Activated B cell treated with CpG ODN at 0.5 μM for 24 hours (primary cell): ENCODE measurements at regions not wholly inside any gene's neighbourhood (a gene's known extent, or its start where the extent isn't known, plus 50 kb on each side); places are given as distances from the start of the nearest gene placed in this dataset.
"Not testable (repeated sequence)": the region's sequence is repeated elsewhere in the genome, so short reads cannot be mapped to it uniquely, and the experiment has no call there.

Experiments used
- ATAC-seq: fragments of 200-7000 bp; cut with Tn5 transposase; one replicate; pipeline ENCODE4 v1.10.0; 2021; ENCODE audit warnings: low read depth, mild to moderate bottlenecking, moderate library complexity
- CTCF ChIA-PET: fragments of 350-600 bp; sonication (Branson Sonifier 250); formaldehyde crosslinking; loops from one replicate; lab custom pipeline; 2021; ENCODE audit warnings: antibody characterized with exemption; lab: Charles Lee
- POLR2A ChIA-PET: fragments of 350-600 bp; sonication (Branson Sonifier 250); formaldehyde crosslinking; loops from one replicate; lab custom pipeline; 2021; ENCODE audit warnings: antibody characterized with exemption; lab: Charles Lee
- DNase-seq: peaks from one replicate; pipeline ENCODE4 v3.0.0; 2022
- H3K27ac Mint-ChIP-seq: one replicate; pipeline ENCODE4 v1.8.0; 2020; ENCODE audit warnings: mixed read lengths
- H3K27me3 Mint-ChIP-seq: one replicate; pipeline ENCODE4 v1.8.0; 2021; ENCODE audit warnings: mixed read lengths
- H3K36me3 Mint-ChIP-seq: one replicate; pipeline ENCODE4 v1.8.0; 2021; ENCODE audit warnings: low read depth, mixed read lengths
- H3K4me1 Mint-ChIP-seq: one replicate; pipeline ENCODE4 v1.8.0; 2021; ENCODE audit warnings: mixed read lengths
- H3K4me3 Mint-ChIP-seq: one replicate; pipeline ENCODE4 v1.8.0; 2020; ENCODE audit warnings: mild to moderate bottlenecking, mixed read lengths
- H3K9me3 Mint-ChIP-seq: one replicate; pipeline ENCODE4 v1.8.0; 2020; ENCODE audit warnings: mixed read lengths
- intact Hi-C: fragments of 100-400 bp; cut with micrococcal nuclease; formaldehyde crosslinking; loops from one replicate; pipeline ENCODE4 v1.15.1; 2024

GRCh38 chr9:62863319-62863718 is 1673.5 kb downstream of the SPATA31A7 start:
- H3K27ac Mint-ChIP-seq, POLR2A ChIA-PET, H3K4me3 Mint-ChIP-seq, CTCF ChIA-PET, ATAC-seq, DNase-seq, H3K36me3 Mint-ChIP-seq, intact Hi-C loops, H3K4me1 Mint-ChIP-seq, H3K9me3 Mint-ChIP-seq: not testable (repeated sequence)
- peaks cover 52% of the 10 kb centered on the region for H3K27me3 Mint-ChIP-seq

GRCh38 chr9:62863867-62864266 is 1674.0 kb downstream of the SPATA31A7 start:
- H3K4me1 Mint-ChIP-seq, DNase-seq, POLR2A ChIA-PET, intact Hi-C loops, H3K36me3 Mint-ChIP-seq, H3K9me3 Mint-ChIP-seq, H3K27ac Mint-ChIP-seq, H3K4me3 Mint-ChIP-seq, CTCF ChIA-PET, ATAC-seq: not testable (repeated sequence)
- H3K27me3 Mint-ChIP-seq, result peaks cover 55% of the 10 kb centered on the region

GRCh38 chr9:62864481-62865469 is 1674.9 kb downstream of the SPATA31A7 start:
- intact Hi-C loops, DNase-seq, H3K9me3 Mint-ChIP-seq, H3K36me3 Mint-ChIP-seq, ATAC-seq, POLR2A ChIA-PET, H3K4me1 Mint-ChIP-seq, H3K27ac Mint-ChIP-seq, CTCF ChIA-PET: not testable (repeated sequence)
- Mint-ChIP-seq H3K27me3 (peaks cover 55% of the 10 kb centered on the region), H3K4me3 (peak overlapping the region; percentile 20)

GRCh38 chr9:62869061-62869460 is 1679.2 kb downstream of the SPATA31A7 start:
- POLR2A ChIA-PET, intact Hi-C loops, DNase-seq, H3K4me1 Mint-ChIP-seq, H3K4me3 Mint-ChIP-seq, ATAC-seq, H3K27ac Mint-ChIP-seq, H3K9me3 Mint-ChIP-seq, H3K36me3 Mint-ChIP-seq, CTCF ChIA-PET: not testable (repeated sequence)
- peaks cover 36% of the 10 kb centered on the region for H3K27me3 Mint-ChIP-seq

- POLR2A ChIA-PET, H3K36me3 Mint-ChIP-seq, intact Hi-C loops, H3K9me3 Mint-ChIP-seq, CTCF ChIA-PET, H3K27ac Mint-ChIP-seq, H3K4me3 Mint-ChIP-seq, H3K4me1 Mint-ChIP-seq, DNase-seq, ATAC-seq: not testable (repeated sequence)
- peaks cover 16% of the 10 kb centered on the region for H3K27me3 Mint-ChIP-seq
Measured at GRCh38 chr9:62871765-62872164, 1681.9 kb downstream of the SPATA31A7 start.

GRCh38 chr9:62874213-62874612 is 1684.4 kb downstream of the SPATA31A7 start:
- H3K27me3 Mint-ChIP-seq, intact Hi-C loops, H3K27ac Mint-ChIP-seq, H3K9me3 Mint-ChIP-seq, DNase-seq, H3K4me1 Mint-ChIP-seq, POLR2A ChIA-PET, ATAC-seq, H3K4me3 Mint-ChIP-seq, H3K36me3 Mint-ChIP-seq, CTCF ChIA-PET: not testable (repeated sequence)

GRCh38 chr9:62874745-62875599 is 1685.1 kb downstream of the SPATA31A7 start:
- H3K27me3 Mint-ChIP-seq, CTCF ChIA-PET, intact Hi-C loops, H3K4me3 Mint-ChIP-seq, H3K9me3 Mint-ChIP-seq, DNase-seq, POLR2A ChIA-PET, H3K27ac Mint-ChIP-seq, ATAC-seq, H3K36me3 Mint-ChIP-seq, H3K4me1 Mint-ChIP-seq: not testable (repeated sequence)

- POLR2A ChIA-PET, H3K4me3 Mint-ChIP-seq, intact Hi-C loops, H3K36me3 Mint-ChIP-seq, H3K27ac Mint-ChIP-seq, ATAC-seq, DNase-seq, H3K9me3 Mint-ChIP-seq, H3K4me1 Mint-ChIP-seq, CTCF ChIA-PET: not testable (repeated sequence)
- peaks cover 12% of the 10 kb centered on the region for H3K27me3 Mint-ChIP-seq
Measured at GRCh38 chr9:62877552-62877951, 1687.7 kb downstream of the SPATA31A7 start.

- POLR2A ChIA-PET, ATAC-seq, H3K4me1 Mint-ChIP-seq, intact Hi-C loops, H3K27ac Mint-ChIP-seq, CTCF ChIA-PET, H3K4me3 Mint-ChIP-seq, H3K36me3 Mint-ChIP-seq, H3K9me3 Mint-ChIP-seq, DNase-seq: not testable (repeated sequence)
- peaks cover 12% of the 10 kb centered on the region for H3K27me3 Mint-ChIP-seq
Measured at GRCh38 chr9:62877987-62878386, 1688.2 kb downstream of the SPATA31A7 start.

- CTCF ChIA-PET, H3K9me3 Mint-ChIP-seq: not testable (repeated sequence)
Measured at GRCh38 chr9:62880453-62880852, 1690.6 kb downstream of the SPATA31A7 start.

GRCh38 chr9:62880971-62881370 is 1691.1 kb downstream of the SPATA31A7 start:
- ATAC-seq, H3K4me3 Mint-ChIP-seq, DNase-seq, POLR2A ChIA-PET, H3K36me3 Mint-ChIP-seq, H3K9me3 Mint-ChIP-seq, H3K4me1 Mint-ChIP-seq, CTCF ChIA-PET, intact Hi-C loops, H3K27ac Mint-ChIP-seq: not testable (repeated sequence)
- peaks cover 12% of the 10 kb centered on the region for H3K27me3 Mint-ChIP-seq

More at GRCh38 chr9:62880453-62880852, 1690.6 kb downstream of the SPATA31A7 start:
- H3K36me3 Mint-ChIP-seq, H3K4me3 Mint-ChIP-seq, H3K4me1 Mint-ChIP-seq, H3K27ac Mint-ChIP-seq, POLR2A ChIA-PET, DNase-seq, intact Hi-C loops, ATAC-seq: not testable (repeated sequence)
- H3K27me3 Mint-ChIP-seq, result peaks cover 12% of the 10 kb centered on the region
